Activated T-cell treated with anti-CD3 and anti-CD28 coated beads, Interleukin-2, amount 50 U/mL, for 72 hours (primary cell): ENCODE measurements at regions not wholly inside any gene's neighbourhood (a gene's known extent, or its start where the extent isn't known, plus 50 kb on each side); places are given as distances from the start of the nearest gene placed in this dataset.
"Not testable (repeated sequence)": the region's sequence is repeated elsewhere in the genome, so short reads cannot be mapped to it uniquely, and the experiment has no call there.

Source experiments
- ATAC-seq, 2 donors: fragments of 150-1000 bp; cut with Tn5 transposase; replicated peaks in 1 of 2; 2 replicates each; pipeline ENCODE4 v1.10.0; 2021; ENCODE audit warnings: moderate library complexity in 2 of 2, mild to moderate bottlenecking in 1 of 2
- DNase-seq, 2 donors: peaks; one replicate each; pipeline ENCODE4 v3.0.0; 2021 to 2022; ENCODE audit warnings: mixed read lengths in 1 of 2
- H3K27ac Mint-ChIP-seq: one replicate; pipeline ENCODE4 v1.8.0; 2022; ENCODE audit warnings: mild to moderate bottlenecking, moderate library complexity, mixed read lengths
- H3K27me3 Mint-ChIP-seq: one replicate; pipeline ENCODE4 v1.8.0; 2022; ENCODE audit warnings: low read depth, mixed read lengths
- H3K36me3 Mint-ChIP-seq, 2 donors: one replicate each; pipeline ENCODE4 v1.8.0; 2022; ENCODE audit warnings: mixed read lengths in 2 of 2, mild to moderate bottlenecking in 1 of 2; ENCODE audit not compliant: insufficient read depth in 2 of 2
- H3K4me1 Mint-ChIP-seq: one replicate; pipeline ENCODE4 v1.8.0; 2022; ENCODE audit warnings: low read depth, mixed read lengths
- H3K4me3 Mint-ChIP-seq, 2 donors: one replicate each; pipeline ENCODE4 v1.8.0; 2022; ENCODE audit warnings: mild to moderate bottlenecking in 2 of 2, mixed read lengths in 2 of 2, moderate library complexity in 2 of 2
- H3K9me3 Mint-ChIP-seq, 2 donors: one replicate each; pipeline ENCODE4 v1.8.0; 2022; ENCODE audit warnings: mixed read lengths in 2 of 2

DNA sequence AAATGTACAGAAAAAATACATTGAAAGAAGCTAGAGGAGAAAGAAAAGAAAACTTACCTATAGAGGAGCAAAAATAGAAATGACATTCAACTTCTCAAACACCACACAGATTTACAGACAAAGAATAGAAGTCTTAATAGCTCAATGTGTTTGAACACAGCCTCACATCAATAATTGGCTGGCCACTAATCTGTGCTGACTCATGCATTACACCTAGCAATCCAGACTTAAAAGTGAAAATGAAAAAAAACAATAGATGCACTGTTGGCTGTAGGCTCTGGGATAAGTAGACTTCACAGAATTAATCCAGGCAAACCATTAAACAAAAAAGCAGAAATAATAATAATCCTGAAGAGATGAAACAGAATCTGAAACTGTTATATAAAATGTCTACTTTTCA lies 961.3 kb upstream of the CELF4 start:
- ATAC-seq (no peak), DNase-seq (no peak)
- no peaks in the 10 kb centered on the region for H3K4me1 Mint-ChIP-seq
- H3K9me3 Mint-ChIP-seq, result no peaks in the 10 kb centered on the region
- no peaks in the 10 kb centered on the region for H3K36me3 Mint-ChIP-seq
- H3K27ac Mint-ChIP-seq, result no peak overlapping the region
- no peak overlapping the region for H3K4me3 Mint-ChIP-seq
- H3K27me3 Mint-ChIP-seq, result peaks cover 11% of the 10 kb centered on the region

- no peak for ATAC-seq
- no peaks in the 10 kb centered on the region for H3K4me1 Mint-ChIP-seq
These were observed 959.4 kb upstream of the CELF4 start for GRCh38 chr18:38525039-38525438.

GRCh38 chr18:38520786-38521185 lies 955.2 kb upstream of the CELF4 start:
- DNase-seq (no peak), ATAC-seq (no peak)
- H3K27me3 Mint-ChIP-seq, result peaks cover 11% of the 10 kb centered on the region
- peaks cover 0 to 2% of the 10 kb centered on the region in 2 donors for H3K9me3 Mint-ChIP-seq
- H3K27ac Mint-ChIP-seq, result no peak overlapping the region
- H3K36me3 Mint-ChIP-seq, result no peaks in the 10 kb centered on the region
- H3K4me1 Mint-ChIP-seq, result no peaks in the 10 kb centered on the region
- H3K4me3 Mint-ChIP-seq, result no peak overlapping the region

More at GRCh38 chr18:38525039-38525438, 959.4 kb upstream of the CELF4 start:
- DNase-seq, result no peak
- H3K27ac Mint-ChIP-seq, result no peak overlapping the region
- no peaks in the 10 kb centered on the region for H3K36me3 Mint-ChIP-seq
- no peaks in the 10 kb centered on the region for H3K9me3 Mint-ChIP-seq
- no peak overlapping the region for H3K4me3 Mint-ChIP-seq
- H3K27me3 Mint-ChIP-seq, result peaks cover 11% of the 10 kb centered on the region

DNA sequence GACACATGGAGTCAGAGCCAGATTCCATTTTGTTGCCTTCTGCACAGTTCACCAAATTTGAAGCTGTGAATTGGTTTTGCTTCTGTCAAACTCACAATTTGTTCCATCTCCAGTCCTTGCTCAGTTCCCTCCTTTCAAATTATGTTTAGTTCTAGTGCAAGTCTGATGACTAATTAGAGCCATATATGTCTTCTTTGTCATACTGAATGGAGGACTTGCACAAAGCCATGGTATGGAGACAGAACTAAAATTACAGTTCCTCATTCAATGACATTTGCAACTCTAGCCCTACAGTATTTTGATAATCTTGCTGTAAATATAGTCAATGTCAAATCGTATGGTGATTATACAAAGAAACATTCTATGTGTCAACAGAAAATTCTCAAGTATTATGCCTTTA lies 936.9 kb upstream of the CELF4 start:
- no peak for DNase-seq
- Mint-ChIP-seq H3K4me1 (peaks cover 4% of the 10 kb centered on the region), H3K27ac (no peak overlapping the region), H3K9me3 (peaks cover 4 to 13% of the 10 kb centered on the region in 2 donors), H3K36me3 (peaks cover 0 to 1% of the 10 kb centered on the region in 2 donors), H3K4me3 (no peak overlapping the region), H3K27me3 (peaks cover 26% of the 10 kb centered on the region)
- no peak for ATAC-seq

- peak in 1 of 2 donors; percentile 42 for ATAC-seq
- Mint-ChIP-seq H3K27me3 (peaks cover 15% of the 10 kb centered on the region), H3K9me3 (peaks cover 4 to 12% of the 10 kb centered on the region in 2 donors), H3K4me3 (peak overlapping the region; percentile 18 to 32), H3K36me3 (peaks cover 0 to 1% of the 10 kb centered on the region in 2 donors), H3K4me1 (peaks cover 34% of the 10 kb centered on the region), H3K27ac (no peak overlapping the region)
- peak in 1 of 2 donors; percentile 18 for DNase-seq
These were observed 931.7 kb upstream of the CELF4 start for GRCh38 chr18:38497266-38497665.

DNA sequence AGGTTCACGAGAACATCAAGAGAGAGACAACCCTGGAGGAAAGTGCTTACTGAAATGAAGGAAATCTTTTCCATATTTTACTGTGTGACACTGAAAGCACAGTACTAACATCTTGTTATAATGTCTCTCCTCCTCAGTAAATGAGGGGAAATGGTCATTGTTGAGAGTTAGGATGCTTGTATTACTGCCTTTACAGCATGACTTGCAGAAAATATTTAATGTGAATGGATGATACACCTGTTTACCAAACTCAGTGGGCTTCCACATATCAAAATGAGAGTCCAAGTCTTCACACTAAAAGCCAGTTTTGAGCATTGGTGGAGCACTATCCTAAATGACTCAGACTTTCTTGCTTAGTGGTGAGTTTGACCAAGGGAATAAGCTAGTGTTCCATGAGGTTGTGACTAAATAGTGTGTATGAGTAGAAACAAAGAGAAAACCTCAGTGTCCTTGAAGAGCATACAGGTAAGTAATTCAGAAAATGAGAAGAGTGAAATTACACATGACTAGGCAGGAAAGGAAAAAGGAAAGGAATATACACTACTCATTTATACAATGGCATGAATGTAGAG lies 930.7 kb upstream of the CELF4 start:
- Mint-ChIP-seq H3K4me1 (peaks cover 34% of the 10 kb centered on the region), H3K9me3 (peaks cover 4 to 12% of the 10 kb centered on the region in 2 donors), H3K36me3 (peaks cover 0 to 1% of the 10 kb centered on the region in 2 donors), H3K4me3 (peak overlapping the region in 1 of 2 donors; percentile 38), H3K27ac (no peak overlapping the region), H3K27me3 (peaks cover 9% of the 10 kb centered on the region)
- DNase-seq, result no peak
- ATAC-seq, result peak; percentile 69 to 87

- H3K36me3 Mint-ChIP-seq, result peaks cover 0 to 1% of the 10 kb centered on the region in 2 donors
- peak in 1 of 2 donors; percentile 30 for ATAC-seq
- DNase-seq, result no peak
- H3K9me3 Mint-ChIP-seq, result peaks cover 3 to 7% of the 10 kb centered on the region in 2 donors
- no peak overlapping the region for H3K27ac Mint-ChIP-seq
- peaks cover 2% of the 10 kb centered on the region for H3K27me3 Mint-ChIP-seq
- H3K4me3 Mint-ChIP-seq, result peak overlapping the region in 1 of 2 donors; percentile 50
- peaks cover 34% of the 10 kb centered on the region for H3K4me1 Mint-ChIP-seq
These were observed 928.5 kb upstream of the CELF4 start for GRCh38 chr18:38494065-38494464.

GRCh38 chr18:38491195-38491594 lies 925.6 kb upstream of the CELF4 start:
- H3K9me3 Mint-ChIP-seq, result peaks cover 1 to 2% of the 10 kb centered on the region in 2 donors
- peaks cover 16% of the 10 kb centered on the region for H3K4me1 Mint-ChIP-seq
- ATAC-seq (no peak), DNase-seq (no peak)
- no peak overlapping the region for H3K4me3 Mint-ChIP-seq
- H3K27ac Mint-ChIP-seq, result no peak overlapping the region
- H3K36me3 Mint-ChIP-seq, result no peaks in the 10 kb centered on the region
- peaks cover 8% of the 10 kb centered on the region for H3K27me3 Mint-ChIP-seq

- not testable (repeated sequence) for H3K9me3 Mint-ChIP-seq, H3K36me3 Mint-ChIP-seq, ATAC-seq, DNase-seq, H3K27ac Mint-ChIP-seq, H3K27me3 Mint-ChIP-seq, H3K4me3 Mint-ChIP-seq
- H3K4me1 Mint-ChIP-seq, result peaks cover 10% of the 10 kb centered on the region
These were observed 924.1 kb upstream of the CELF4 start for GRCh38 chr18:38489721-38490120.

DNA sequence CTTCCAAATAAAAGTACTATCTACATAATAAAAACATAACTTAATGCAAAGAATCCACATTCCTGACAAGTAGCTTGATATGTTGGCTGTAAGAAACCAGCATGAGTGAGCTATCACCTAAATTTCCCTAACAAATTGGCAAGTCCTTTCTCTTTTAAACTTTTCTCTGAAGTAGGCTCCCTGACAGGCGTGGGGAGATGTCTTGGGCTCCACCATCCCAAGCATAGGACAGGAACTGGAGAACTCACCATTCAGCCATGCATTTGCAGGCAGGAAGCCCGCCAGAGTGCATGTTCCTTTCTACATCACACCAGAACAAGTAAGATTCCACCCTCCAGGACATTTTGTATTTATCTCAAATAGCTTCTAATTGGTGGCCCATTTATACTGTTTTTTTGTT lies 921.9 kb upstream of the CELF4 start:
- DNase-seq, result no peak
- Mint-ChIP-seq H3K27me3 (peaks cover 10% of the 10 kb centered on the region), H3K36me3 (no peaks in the 10 kb centered on the region), H3K9me3 (peaks cover 2 to 3% of the 10 kb centered on the region in 2 donors), H3K4me3 (no peak overlapping the region), H3K27ac (no peak overlapping the region), H3K4me1 (no peaks in the 10 kb centered on the region)
- no peak for ATAC-seq

DNA sequence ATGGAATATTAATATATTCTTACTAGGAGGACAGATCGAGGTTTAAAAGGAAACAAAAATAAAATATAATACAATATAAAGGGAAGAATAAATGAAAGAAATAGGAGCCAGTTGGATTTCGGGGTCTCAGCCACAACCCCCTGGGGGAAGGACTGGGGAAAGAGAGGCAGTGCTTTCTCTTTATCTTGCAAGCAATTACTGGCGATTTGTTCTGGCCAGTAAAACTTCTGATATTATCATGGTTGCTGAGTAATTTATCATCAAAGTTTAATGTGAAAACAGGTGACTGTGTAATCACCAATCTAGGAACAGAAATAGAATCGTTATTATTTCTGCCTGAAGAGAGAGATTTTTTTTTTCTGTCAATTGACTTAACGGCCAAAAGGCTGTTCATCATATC lies 917.7 kb upstream of the CELF4 start:
- Mint-ChIP-seq H3K27ac (no peak overlapping the region), H3K27me3 (peaks cover 7% of the 10 kb centered on the region), H3K4me3 (no peak overlapping the region), H3K4me1 (no peaks in the 10 kb centered on the region), H3K9me3 (peaks cover 1 to 6% of the 10 kb centered on the region in 2 donors), H3K36me3 (no peaks in the 10 kb centered on the region)
- ATAC-seq (no peak), DNase-seq (no peak)

GRCh38 chr18:38481576-38481975 lies 916.0 kb upstream of the CELF4 start:
- no peaks in the 10 kb centered on the region for H3K4me1 Mint-ChIP-seq
- H3K4me3 Mint-ChIP-seq, result no peak overlapping the region
- no peaks in the 10 kb centered on the region for H3K36me3 Mint-ChIP-seq
- H3K9me3 Mint-ChIP-seq, result peaks cover 1 to 8% of the 10 kb centered on the region in 2 donors
- ATAC-seq (no peak), DNase-seq (no peak)
- H3K27me3 Mint-ChIP-seq, result peaks cover 7% of the 10 kb centered on the region
- H3K27ac Mint-ChIP-seq, result no peak overlapping the region

DNA sequence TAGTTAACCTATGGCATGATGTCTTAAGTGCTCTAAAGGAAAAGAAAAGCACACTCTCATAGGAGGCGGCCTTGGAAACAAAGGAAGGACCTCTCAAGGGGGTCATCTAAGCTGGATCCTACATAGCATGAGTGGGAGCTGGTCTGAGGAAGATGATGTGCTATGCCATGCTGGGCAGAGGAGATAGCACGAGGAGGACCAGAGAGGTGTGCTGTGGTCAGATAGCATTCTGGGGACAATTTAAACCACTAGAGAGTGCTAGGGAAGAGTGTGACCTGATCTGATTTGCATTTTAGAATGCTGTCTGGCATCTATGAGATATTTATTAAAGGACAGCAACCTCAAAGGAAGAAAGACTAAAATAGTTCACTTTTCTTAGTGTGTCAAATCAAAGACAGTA lies 910.1 kb upstream of the CELF4 start:
- Mint-ChIP-seq H3K36me3 (peaks cover 0 to 2% of the 10 kb centered on the region in 2 donors), H3K4me1 (no peaks in the 10 kb centered on the region), H3K4me3 (no peak overlapping the region), H3K27me3 (no peaks in the 10 kb centered on the region), H3K9me3 (peaks cover 3 to 7% of the 10 kb centered on the region in 2 donors), H3K27ac (no peak overlapping the region)
- ATAC-seq (no peak), DNase-seq (no peak)

- ATAC-seq, result no peak
- no peak for DNase-seq
- H3K27ac Mint-ChIP-seq, result no peak overlapping the region
- H3K9me3 Mint-ChIP-seq, result peaks cover 3 to 5% of the 10 kb centered on the region in 2 donors
- peaks cover 0 to 2% of the 10 kb centered on the region in 2 donors for H3K36me3 Mint-ChIP-seq
- no peaks in the 10 kb centered on the region for H3K4me1 Mint-ChIP-seq
- peaks cover 10% of the 10 kb centered on the region for H3K27me3 Mint-ChIP-seq
- H3K4me3 Mint-ChIP-seq, result no peak overlapping the region
These were observed 907.9 kb upstream of the CELF4 start for GRCh38 chr18:38473535-38473934.
